Liver (tissue), 8 donors: ENCODE measurements at regions not wholly inside any gene's neighbourhood (a gene's known extent, or its start where the extent isn't known, plus 50 kb on each side); places are given as distances from the start of the nearest gene placed in this dataset.
"Not testable (repeated sequence)": the region's sequence is repeated elsewhere in the genome, so short reads cannot be mapped to it uniquely, and the experiment has no call there.

ENCODE experiments used
- DNase-seq: peaks from one replicate; pipeline ENCODE4 v3.0.0-alpha.2; 2017; ENCODE audit warnings: low spot score
- H3K27ac ChIP-seq, 2 donors: one replicate each; pipeline ENCODE4 v1.7.0; 2013; ENCODE audit warnings: inconsistent platforms in 2 of 2, low read length in 2 of 2, control low read depth in 1 of 2, low read depth in 1 of 2, mild to moderate bottlenecking in 1 of 2
- H3K27me3 ChIP-seq, 4 donors: one replicate each; pipeline versions ENCODE4 v1.6.1 to v1.7.0; 2013; ENCODE audit warnings: low read length in 3 of 4, inconsistent platforms in 1 of 4, mild to moderate bottlenecking in 1 of 4, moderate library complexity in 1 of 4; ENCODE audit not compliant: control insufficient read depth in 4 of 4, insufficient read depth in 4 of 4
- H3K36me3 ChIP-seq, 4 donors: one replicate each; pipeline versions ENCODE4 v1.6.1 to v1.7.0; 2013; ENCODE audit warnings: low read length in 3 of 4, mild to moderate bottlenecking in 3 of 4, low read depth in 1 of 4, moderate library complexity in 1 of 4; ENCODE audit not compliant: control insufficient read depth in 4 of 4, insufficient read depth in 3 of 4
- H3K4me1 ChIP-seq, 4 donors: one replicate each; pipeline versions ENCODE4 v1.6.1 to v1.7.0; 2013; ENCODE audit warnings: low read length in 3 of 4, mild to moderate bottlenecking in 3 of 4, moderate library complexity in 1 of 4; ENCODE audit not compliant: control insufficient read depth in 4 of 4, insufficient read depth in 4 of 4
- H3K4me3 ChIP-seq, 3 donors: one replicate each; pipeline versions ENCODE4 v1.6.1 to v1.7.0; 2013; ENCODE audit warnings: low read length in 3 of 3, control low read depth in 1 of 3, low read depth in 1 of 3, mild to moderate bottlenecking in 1 of 3
- H3K9ac ChIP-seq, 2 donors: one replicate each; pipeline ENCODE4 v1.7.0; 2013; ENCODE audit warnings: low read length in 2 of 2, mild to moderate bottlenecking in 2 of 2, moderate library complexity in 2 of 2, control low read depth in 1 of 2, low read depth in 1 of 2
- H3K9me3 ChIP-seq, 4 donors: one replicate each; pipeline versions ENCODE4 v1.6.1 to v1.7.0; 2013; ENCODE audit warnings: low read length in 3 of 4; ENCODE audit not compliant: control insufficient read depth in 4 of 4
- ATF3 ChIP-seq: IDR thresholded peaks from 2 replicates; pipeline ENCODE4 v1.6.1; 2016; ENCODE audit warnings: antibody characterized with exemption
- EGR1 ChIP-seq, 2 donors: IDR thresholded peaks; 2 replicates each; pipeline ENCODE4 v1.6.1; 2016 to 2018; ENCODE audit warnings: antibody characterized with exemption in 2 of 2, low read depth in 2 of 2
- FOXA1 ChIP-seq: IDR thresholded peaks from 2 replicates; pipeline ENCODE4 v1.6.1; 2016; ENCODE audit warnings: antibody characterized with exemption
- FOXA2 ChIP-seq: IDR thresholded peaks from 2 replicates; pipeline ENCODE4 v1.6.1; 2016; ENCODE audit warnings: antibody characterized with exemption
- GABPA ChIP-seq, 2 donors: IDR thresholded peaks in 1 of 2; conservative IDR thresholded peaks in 1 of 2; 2 replicates each; pipeline ENCODE4 v1.6.1; 2016; ENCODE audit warnings: antibody characterized with exemption in 2 of 2, mild to moderate bottlenecking in 1 of 2, moderate library complexity in 1 of 2
- HNF4A ChIP-seq, 2 donors: conservative IDR thresholded peaks; 2 replicates each; pipeline ENCODE4 v1.6.1; 2016; ENCODE audit warnings: antibody characterized with exemption in 2 of 2, mild to moderate bottlenecking in 2 of 2
- HNF4G ChIP-seq: IDR thresholded peaks from 2 replicates; pipeline ENCODE4 v1.6.1; 2016; ENCODE audit warnings: antibody characterized with exemption
- JUND ChIP-seq, 2 donors: IDR thresholded peaks; 2 replicates each; pipeline ENCODE4 v1.6.1; 2016; ENCODE audit warnings: antibody characterized with exemption in 2 of 2
- NR2F2 ChIP-seq: IDR thresholded peaks from 2 replicates; pipeline ENCODE4 v1.6.1; 2016; ENCODE audit warnings: antibody characterized with exemption
- RAD21 ChIP-seq, 2 donors: IDR thresholded peaks; 2 replicates each; pipeline ENCODE4 v1.6.1; 2016; ENCODE audit warnings: antibody characterized with exemption in 2 of 2, mild to moderate bottlenecking in 2 of 2
- REST ChIP-seq: IDR thresholded peaks from 2 replicates; pipeline ENCODE4 v1.6.1; 2016; ENCODE audit warnings: antibody characterized with exemption, mild to moderate bottlenecking
- RXRA ChIP-seq, 2 donors: IDR thresholded peaks; 2 replicates each; pipeline ENCODE4 v1.6.1; 2017 to 2018; ENCODE audit warnings: antibody characterized with exemption in 2 of 2, mild to moderate bottlenecking in 1 of 2
- SP1 ChIP-seq: IDR thresholded peaks from 2 replicates; pipeline ENCODE4 v1.6.1; 2018; ENCODE audit warnings: antibody characterized with exemption, mild to moderate bottlenecking
- TAF1 ChIP-seq: conservative IDR thresholded peaks from 2 replicates; pipeline ENCODE4 v1.6.1; 2016; ENCODE audit warnings: antibody characterized with exemption, mild to moderate bottlenecking
- YY1 ChIP-seq: IDR thresholded peaks from 2 replicates; pipeline ENCODE4 v1.6.1; 2016; ENCODE audit warnings: antibody characterized with exemption, mild to moderate bottlenecking
- ZBTB33 ChIP-seq: IDR thresholded peaks from 2 replicates; pipeline ENCODE4 v1.6.1; 2016; ENCODE audit warnings: antibody characterized with exemption
- WGBS: extraction: QIAGEN DNeasy Blood & Tissue Kit; methylation state at CpG from one replicate; pipeline ENCODE4 v1.1.7; 2013; 5-methylcytosine and 5-hydroxymethylcytosine counted together
- TF ChIP-seq, protein P1 (sequence below): fragments of 150-350 bp; IDR thresholded peaks from 2 replicates; pipeline ENCODE4 v1.5.1; 2017; ENCODE audit warnings: improper control_type of control experiment, low read depth, low read length; ENCODE audit not compliant: missing input control
- TF ChIP-seq, protein P2 (sequence below): IDR thresholded peaks from 2 replicates; pipeline ENCODE4 v1.6.1; 2016; ENCODE audit warnings: antibody characterized with exemption
- donor health status: healthy.
- donor health status: healthy.
- donor health status: healthy.
- donor health status: healthy.
- donor health status: healthy.

DNA sequence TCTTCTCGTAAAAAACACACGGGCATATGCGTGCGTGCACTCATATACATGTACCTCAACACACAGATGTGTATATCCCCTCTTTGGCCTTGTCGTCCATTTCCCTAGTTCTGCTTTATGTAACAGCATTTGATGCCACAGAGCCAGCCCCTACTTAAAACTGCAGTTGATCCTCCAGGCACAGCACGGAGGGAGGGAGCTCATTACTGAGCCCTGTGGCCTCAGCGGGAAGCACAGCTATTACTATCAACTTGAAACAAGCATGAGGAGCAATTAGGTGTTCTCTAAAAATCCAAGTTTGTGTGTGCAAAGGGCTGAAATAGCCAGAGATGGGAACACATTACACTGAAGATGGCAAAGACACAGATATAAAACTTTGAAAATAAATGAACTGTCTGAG is 580.9 kb downstream of the GLRX3 start:
- H3K4me1 ChIP-seq = no peaks in the 10 kb centered on the region
- H3K36me3 ChIP-seq = no peaks in the 10 kb centered on the region
- no peak overlapping the region for H3K27ac ChIP-seq
- WGBS = 70% methylated on average over 7 of the region's 7 CpGs
- H3K4me3 ChIP-seq = no peak overlapping the region
- DNase-seq = no peak
- H3K27me3 ChIP-seq = no peaks in the 10 kb centered on the region
- H3K9me3 ChIP-seq = no peaks in the 10 kb centered on the region
- TF ChIP-seq EGR1 (IDR thresholded peaks at IDR 0.05; ENCODE audit: low read depth in 2 of 2) (no peak), SP1 (no peak), JUND (IDR thresholded peaks at IDR 0.05) (no peak), NR2F2 (no peak), YY1 (no peak), FOXA2 (no peak), TAF1 (no peak), FOXA1 (no peak), ZBTB33 (no peak), GABPA (IDR thresholded peaks at IDR 0.05 in 1 of 2, conservative IDR thresholded peaks at IDR 0.05 in 1 of 2) (no peak), HNF4G (no peak), RXRA (IDR thresholded peaks at IDR 0.05) (no peak), RAD21 (IDR thresholded peaks at IDR 0.05) (no peak), ATF3 (no peak), HNF4A (conservative IDR thresholded peaks at IDR 0.05) (no peak), REST (no peak)
- TF ChIP-seq, protein P1, sequence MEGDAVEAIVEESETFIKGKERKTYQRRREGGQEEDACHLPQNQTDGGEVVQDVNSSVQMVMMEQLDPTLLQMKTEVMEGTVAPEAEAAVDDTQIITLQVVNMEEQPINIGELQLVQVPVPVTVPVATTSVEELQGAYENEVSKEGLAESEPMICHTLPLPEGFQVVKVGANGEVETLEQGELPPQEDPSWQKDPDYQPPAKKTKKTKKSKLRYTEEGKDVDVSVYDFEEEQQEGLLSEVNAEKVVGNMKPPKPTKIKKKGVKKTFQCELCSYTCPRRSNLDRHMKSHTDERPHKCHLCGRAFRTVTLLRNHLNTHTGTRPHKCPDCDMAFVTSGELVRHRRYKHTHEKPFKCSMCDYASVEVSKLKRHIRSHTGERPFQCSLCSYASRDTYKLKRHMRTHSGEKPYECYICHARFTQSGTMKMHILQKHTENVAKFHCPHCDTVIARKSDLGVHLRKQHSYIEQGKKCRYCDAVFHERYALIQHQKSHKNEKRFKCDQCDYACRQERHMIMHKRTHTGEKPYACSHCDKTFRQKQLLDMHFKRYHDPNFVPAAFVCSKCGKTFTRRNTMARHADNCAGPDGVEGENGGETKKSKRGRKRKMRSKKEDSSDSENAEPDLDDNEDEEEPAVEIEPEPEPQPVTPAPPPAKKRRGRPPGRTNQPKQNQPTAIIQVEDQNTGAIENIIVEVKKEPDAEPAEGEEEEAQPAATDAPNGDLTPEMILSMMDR = no peak
- TF ChIP-seq, protein P2, sequence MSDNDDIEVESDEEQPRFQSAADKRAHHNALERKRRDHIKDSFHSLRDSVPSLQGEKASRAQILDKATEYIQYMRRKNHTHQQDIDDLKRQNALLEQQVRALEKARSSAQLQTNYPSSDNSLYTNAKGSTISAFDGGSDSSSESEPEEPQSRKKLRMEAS = no peak
- H3K9ac ChIP-seq = no peak overlapping the region

GRCh38 chr10:130718744-130719447 is 582.7 kb downstream of the GLRX3 start:
- 67% methylated on average over 9 of the region's 9 CpGs for WGBS
- H3K9ac ChIP-seq, H3K4me1 ChIP-seq, H3K27me3 ChIP-seq, H3K27ac ChIP-seq, H3K36me3 ChIP-seq, H3K9me3 ChIP-seq, DNase-seq, H3K4me3 ChIP-seq: not testable (repeated sequence)
